ENCODE measurements at regions not wholly inside any gene's neighbourhood (a gene's known extent, or its start where the extent isn't known, plus 50 kb on each side); places are given as distances from the start of the nearest gene placed in this dataset.

DNA sequence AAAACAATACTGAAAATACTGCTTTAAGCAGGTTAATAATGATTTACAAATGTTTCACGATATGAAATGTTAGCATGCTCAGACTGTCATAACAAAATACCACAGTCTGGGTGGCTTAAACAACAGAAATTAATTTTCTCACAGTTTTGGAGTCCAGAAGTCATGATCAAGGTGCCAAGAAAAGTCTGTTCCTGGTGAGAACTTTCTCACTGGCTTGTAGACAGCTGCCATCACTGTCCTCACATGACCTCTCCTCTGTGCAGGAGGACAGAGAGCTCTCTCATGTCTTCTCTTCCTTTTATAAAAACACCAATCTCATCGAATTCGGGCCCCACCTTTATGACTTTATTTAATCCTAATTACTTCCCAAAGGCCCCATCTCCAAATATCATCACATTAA lies 426.7 kb downstream of the KLHL13 start:
- Mint-ChIP-seq H3K4me3 (no peak overlapping the region), H3K36me3 (ENCODE audit: low read depth) (no peaks in the 10 kb centered on the region), H3K4me1 (ENCODE audit: low read depth) (no peaks in the 10 kb centered on the region), H3K9me3 (peaks cover 16% of the 10 kb centered on the region), H3K27me3 (ENCODE audit: insufficient read depth) (no peaks in the 10 kb centered on the region), H3K27ac (no peak overlapping the region)
- TF ChIP-seq, protein P1, sequence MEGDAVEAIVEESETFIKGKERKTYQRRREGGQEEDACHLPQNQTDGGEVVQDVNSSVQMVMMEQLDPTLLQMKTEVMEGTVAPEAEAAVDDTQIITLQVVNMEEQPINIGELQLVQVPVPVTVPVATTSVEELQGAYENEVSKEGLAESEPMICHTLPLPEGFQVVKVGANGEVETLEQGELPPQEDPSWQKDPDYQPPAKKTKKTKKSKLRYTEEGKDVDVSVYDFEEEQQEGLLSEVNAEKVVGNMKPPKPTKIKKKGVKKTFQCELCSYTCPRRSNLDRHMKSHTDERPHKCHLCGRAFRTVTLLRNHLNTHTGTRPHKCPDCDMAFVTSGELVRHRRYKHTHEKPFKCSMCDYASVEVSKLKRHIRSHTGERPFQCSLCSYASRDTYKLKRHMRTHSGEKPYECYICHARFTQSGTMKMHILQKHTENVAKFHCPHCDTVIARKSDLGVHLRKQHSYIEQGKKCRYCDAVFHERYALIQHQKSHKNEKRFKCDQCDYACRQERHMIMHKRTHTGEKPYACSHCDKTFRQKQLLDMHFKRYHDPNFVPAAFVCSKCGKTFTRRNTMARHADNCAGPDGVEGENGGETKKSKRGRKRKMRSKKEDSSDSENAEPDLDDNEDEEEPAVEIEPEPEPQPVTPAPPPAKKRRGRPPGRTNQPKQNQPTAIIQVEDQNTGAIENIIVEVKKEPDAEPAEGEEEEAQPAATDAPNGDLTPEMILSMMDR (IDR thresholded peaks at IDR 0.05) = no peak
- no peak for DNase-seq

DNA sequence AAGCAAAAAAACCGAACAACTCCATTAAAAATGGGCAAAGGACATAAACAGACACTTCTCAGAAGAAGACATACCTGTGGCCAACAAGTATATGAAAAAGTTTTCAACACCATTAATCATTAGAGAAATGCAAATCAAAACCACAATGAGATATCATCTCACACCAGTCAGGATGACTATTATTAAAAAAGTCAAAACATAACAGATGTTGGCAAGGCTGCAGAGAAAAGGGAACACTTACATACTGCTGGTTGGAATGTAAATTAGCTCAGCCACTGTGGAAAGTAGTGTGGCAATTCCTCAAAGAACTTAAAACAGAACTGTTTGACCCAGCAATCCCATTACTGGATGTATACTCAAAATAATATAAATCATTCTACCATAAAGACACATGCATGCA lies 436.3 kb downstream of the KLHL13 start:
- Mint-ChIP-seq H3K4me1 (ENCODE audit: low read depth) (no peaks in the 10 kb centered on the region), H3K27ac (no peak overlapping the region), H3K27me3 (ENCODE audit: insufficient read depth) (no peaks in the 10 kb centered on the region), H3K9me3 (peaks cover 26% of the 10 kb centered on the region), H3K4me3 (no peak overlapping the region), H3K36me3 (ENCODE audit: low read depth) (no peaks in the 10 kb centered on the region)
- no peak for DNase-seq
- TF ChIP-seq, protein P1 (IDR thresholded peaks at IDR 0.05) = no peak

DNA sequence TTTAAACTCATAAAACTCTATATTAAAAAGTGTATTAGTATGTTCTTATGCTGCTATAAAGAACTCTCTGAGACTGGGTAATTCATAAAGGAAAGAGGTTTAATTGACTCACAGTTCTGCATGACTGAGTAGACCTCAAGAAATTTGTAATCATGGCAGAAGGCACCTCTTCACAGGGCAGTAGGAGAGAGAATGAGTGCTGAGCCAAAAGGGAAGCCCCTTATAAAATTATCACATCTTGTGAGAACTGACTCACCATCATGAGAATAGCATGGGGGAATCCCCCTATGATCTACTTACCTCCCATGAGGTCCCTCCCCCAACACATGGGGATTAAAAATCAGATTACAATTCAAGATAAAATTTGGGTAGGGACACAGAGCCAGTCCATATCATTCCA lies 463.2 kb downstream of the KLHL13 start:
- H3K4me1 Mint-ChIP-seq (ENCODE audit: low read depth) = no peaks in the 10 kb centered on the region
- H3K27ac Mint-ChIP-seq = no peak overlapping the region
- H3K9me3 Mint-ChIP-seq = peaks cover 13% of the 10 kb centered on the region; the same call in 1 of the 2 replicates
- no peak overlapping the region for H3K4me3 Mint-ChIP-seq
- no peak for DNase-seq
- no peaks in the 10 kb centered on the region; the same call in 1 of the 2 replicates for H3K27me3 Mint-ChIP-seq (ENCODE audit: insufficient read depth)
- H3K36me3 Mint-ChIP-seq (ENCODE audit: low read depth) = no peaks in the 10 kb centered on the region
- TF ChIP-seq, protein P1 (IDR thresholded peaks at IDR 0.05) = no peak

DNA sequence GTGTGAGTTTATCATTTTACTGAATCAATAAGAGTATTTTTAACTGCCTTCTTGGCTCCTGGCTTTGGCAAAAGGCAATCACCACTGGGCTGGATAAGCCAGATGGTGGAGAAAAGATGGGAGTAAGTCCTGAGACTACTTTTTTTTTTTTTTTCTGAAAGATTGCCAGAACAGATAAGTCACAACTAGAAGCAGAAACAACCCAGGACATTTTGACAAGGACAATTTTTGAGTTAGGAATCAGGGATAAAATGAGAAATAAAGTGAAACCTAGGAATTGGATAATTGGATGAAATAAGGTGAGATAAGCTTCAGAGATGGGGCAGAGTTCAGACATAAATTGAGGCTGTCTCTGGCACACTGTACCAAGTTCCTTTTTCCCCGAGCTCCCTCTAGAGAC lies 471.0 kb downstream of the KLHL13 start:
- Mint-ChIP-seq H3K27me3 (ENCODE audit: insufficient read depth) (no peaks in the 10 kb centered on the region), H3K4me1 (ENCODE audit: low read depth) (no peaks in the 10 kb centered on the region), H3K36me3 (ENCODE audit: low read depth) (no peaks in the 10 kb centered on the region), H3K9me3 (peaks cover 12% of the 10 kb centered on the region; the same call in 1 of the 2 replicates), H3K4me3 (no peak overlapping the region), H3K27ac (no peak overlapping the region)
- TF ChIP-seq, protein P1 (IDR thresholded peaks at IDR 0.05) = no peak
- DNase-seq = no peak

- H3K4me3 Mint-ChIP-seq = no peak overlapping the region
- H3K4me1 Mint-ChIP-seq (ENCODE audit: low read depth) = no peaks in the 10 kb centered on the region
- H3K27ac Mint-ChIP-seq = no peak overlapping the region
- TF ChIP-seq, protein P1 (IDR thresholded peaks at IDR 0.05) = no peak
- H3K36me3 Mint-ChIP-seq (ENCODE audit: low read depth) = no peaks in the 10 kb centered on the region
- no peak for DNase-seq
- H3K9me3 Mint-ChIP-seq = peaks cover 8% of the 10 kb centered on the region; the same call in 1 of the 2 replicates
- no peaks in the 10 kb centered on the region for H3K27me3 Mint-ChIP-seq (ENCODE audit: insufficient read depth)
Observed at GRCh38 chrX:117641913-117642656, 474.5 kb downstream of the KLHL13 start.
